Liver (tissue), 8 donors: ENCODE measurements at regions not wholly inside any gene's neighbourhood (a gene's known extent, or its start where the extent isn't known, plus 50 kb on each side); places are given as distances from the start of the nearest gene placed in this dataset.

Source experiments
- DNase-seq: peaks from one replicate; pipeline ENCODE4 v3.0.0-alpha.2; 2017; ENCODE audit warnings: low spot score
- H3K27ac ChIP-seq, 2 donors: one replicate each; pipeline ENCODE4 v1.7.0; 2013; ENCODE audit warnings: inconsistent platforms in 2 of 2, low read length in 2 of 2, control low read depth in 1 of 2, low read depth in 1 of 2, mild to moderate bottlenecking in 1 of 2
- H3K27me3 ChIP-seq, 4 donors: one replicate each; pipeline versions ENCODE4 v1.6.1 to v1.7.0; 2013; ENCODE audit warnings: low read length in 3 of 4, inconsistent platforms in 1 of 4, mild to moderate bottlenecking in 1 of 4, moderate library complexity in 1 of 4; ENCODE audit not compliant: control insufficient read depth in 4 of 4, insufficient read depth in 4 of 4
- H3K36me3 ChIP-seq, 4 donors: one replicate each; pipeline versions ENCODE4 v1.6.1 to v1.7.0; 2013; ENCODE audit warnings: low read length in 3 of 4, mild to moderate bottlenecking in 3 of 4, low read depth in 1 of 4, moderate library complexity in 1 of 4; ENCODE audit not compliant: control insufficient read depth in 4 of 4, insufficient read depth in 3 of 4
- H3K4me1 ChIP-seq, 4 donors: one replicate each; pipeline versions ENCODE4 v1.6.1 to v1.7.0; 2013; ENCODE audit warnings: low read length in 3 of 4, mild to moderate bottlenecking in 3 of 4, moderate library complexity in 1 of 4; ENCODE audit not compliant: control insufficient read depth in 4 of 4, insufficient read depth in 4 of 4
- H3K4me3 ChIP-seq, 3 donors: one replicate each; pipeline versions ENCODE4 v1.6.1 to v1.7.0; 2013; ENCODE audit warnings: low read length in 3 of 3, control low read depth in 1 of 3, low read depth in 1 of 3, mild to moderate bottlenecking in 1 of 3
- H3K9ac ChIP-seq, 2 donors: one replicate each; pipeline ENCODE4 v1.7.0; 2013; ENCODE audit warnings: low read length in 2 of 2, mild to moderate bottlenecking in 2 of 2, moderate library complexity in 2 of 2, control low read depth in 1 of 2, low read depth in 1 of 2
- H3K9me3 ChIP-seq, 4 donors: one replicate each; pipeline versions ENCODE4 v1.6.1 to v1.7.0; 2013; ENCODE audit warnings: low read length in 3 of 4; ENCODE audit not compliant: control insufficient read depth in 4 of 4
- EGR1 ChIP-seq, 2 donors: IDR thresholded peaks; 2 replicates each; pipeline ENCODE4 v1.6.1; 2016 to 2018; ENCODE audit warnings: antibody characterized with exemption in 2 of 2, low read depth in 2 of 2
- FOXA1 ChIP-seq: IDR thresholded peaks from 2 replicates; pipeline ENCODE4 v1.6.1; 2016; ENCODE audit warnings: antibody characterized with exemption
- FOXA2 ChIP-seq: IDR thresholded peaks from 2 replicates; pipeline ENCODE4 v1.6.1; 2016; ENCODE audit warnings: antibody characterized with exemption
- HNF4A ChIP-seq, 2 donors: conservative IDR thresholded peaks; 2 replicates each; pipeline ENCODE4 v1.6.1; 2016; ENCODE audit warnings: antibody characterized with exemption in 2 of 2, mild to moderate bottlenecking in 2 of 2
- RAD21 ChIP-seq, 2 donors: IDR thresholded peaks; 2 replicates each; pipeline ENCODE4 v1.6.1; 2016; ENCODE audit warnings: antibody characterized with exemption in 2 of 2, mild to moderate bottlenecking in 2 of 2
- RXRA ChIP-seq, 2 donors: IDR thresholded peaks; 2 replicates each; pipeline ENCODE4 v1.6.1; 2017 to 2018; ENCODE audit warnings: antibody characterized with exemption in 2 of 2, mild to moderate bottlenecking in 1 of 2
- SP1 ChIP-seq: IDR thresholded peaks from 2 replicates; pipeline ENCODE4 v1.6.1; 2018; ENCODE audit warnings: antibody characterized with exemption, mild to moderate bottlenecking
- TAF1 ChIP-seq: conservative IDR thresholded peaks from 2 replicates; pipeline ENCODE4 v1.6.1; 2016; ENCODE audit warnings: antibody characterized with exemption, mild to moderate bottlenecking
- YY1 ChIP-seq: IDR thresholded peaks from 2 replicates; pipeline ENCODE4 v1.6.1; 2016; ENCODE audit warnings: antibody characterized with exemption, mild to moderate bottlenecking
- WGBS: extraction: QIAGEN DNeasy Blood & Tissue Kit; methylation state at CpG from one replicate; pipeline ENCODE4 v1.1.7; 2013; 5-methylcytosine and 5-hydroxymethylcytosine counted together
- TF ChIP-seq, protein P1 (sequence below): IDR thresholded peaks from 2 replicates; pipeline ENCODE4 v1.6.1; 2016; ENCODE audit warnings: antibody characterized with exemption
- TF ChIP-seq, protein P2 (sequence below): IDR thresholded peaks from 2 replicates; pipeline ENCODE4 v1.6.1; 2016; ENCODE audit warnings: antibody characterized with exemption
- TF ChIP-seq, protein P3 (sequence below): IDR thresholded peaks from 2 replicates; pipeline ENCODE4 v1.6.1; 2016; ENCODE audit warnings: antibody characterized with exemption
- TF ChIP-seq, protein P4 (sequence below): IDR thresholded peaks from 2 replicates; pipeline ENCODE4 v1.6.1; 2016; ENCODE audit warnings: antibody characterized with exemption, mild to moderate bottlenecking
- TF ChIP-seq, protein P5 (sequence below): fragments of 150-350 bp; IDR thresholded peaks from 2 replicates; pipeline ENCODE4 v1.5.1; 2017; ENCODE audit warnings: improper control_type of control experiment, low read depth, low read length; ENCODE audit not compliant: missing input control
- donor health status: healthy.
- donor health status: healthy.
- donor health status: healthy.
- donor health status: healthy.
- donor health status: healthy.

DNA sequence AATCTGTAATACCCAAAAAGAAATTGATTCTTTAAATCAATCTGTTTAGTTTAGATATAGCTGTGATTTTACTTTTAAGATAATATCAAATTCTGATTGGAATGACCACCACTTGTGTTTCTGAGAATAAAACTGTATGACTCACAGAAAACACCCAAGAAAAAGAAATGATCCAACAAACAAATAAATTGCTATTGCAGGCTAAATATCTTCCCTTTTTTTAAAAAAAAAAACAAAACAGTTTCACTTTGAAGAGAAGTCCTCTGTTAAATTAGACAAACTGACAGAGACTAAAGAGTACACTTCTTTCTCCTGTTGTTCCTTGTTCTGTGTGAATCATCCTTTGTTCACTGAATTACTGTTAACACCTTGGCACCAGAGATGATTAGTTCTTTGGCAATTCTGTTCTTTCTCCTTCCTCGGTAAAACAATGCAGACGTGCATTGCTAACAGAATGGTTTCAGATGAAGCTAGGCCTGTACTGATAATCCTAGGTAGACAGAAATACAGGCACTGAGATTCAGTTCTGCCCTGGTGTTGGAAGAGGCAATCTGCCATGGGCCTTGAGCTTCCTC is 895.2 kb upstream of the CITED2 start:
- no peak overlapping the region for H3K27ac ChIP-seq
- no peak for TF ChIP-seq FOXA1
- TF ChIP-seq, protein P1, sequence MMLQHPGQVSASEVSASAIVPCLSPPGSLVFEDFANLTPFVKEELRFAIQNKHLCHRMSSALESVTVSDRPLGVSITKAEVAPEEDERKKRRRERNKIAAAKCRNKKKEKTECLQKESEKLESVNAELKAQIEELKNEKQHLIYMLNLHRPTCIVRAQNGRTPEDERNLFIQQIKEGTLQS = no peak
- TF ChIP-seq EGR1 (IDR thresholded peaks at IDR 0.05; ENCODE audit: low read depth in 2 of 2) = no peak
- TF ChIP-seq FOXA2 = no peak
- TF ChIP-seq, protein P2, sequence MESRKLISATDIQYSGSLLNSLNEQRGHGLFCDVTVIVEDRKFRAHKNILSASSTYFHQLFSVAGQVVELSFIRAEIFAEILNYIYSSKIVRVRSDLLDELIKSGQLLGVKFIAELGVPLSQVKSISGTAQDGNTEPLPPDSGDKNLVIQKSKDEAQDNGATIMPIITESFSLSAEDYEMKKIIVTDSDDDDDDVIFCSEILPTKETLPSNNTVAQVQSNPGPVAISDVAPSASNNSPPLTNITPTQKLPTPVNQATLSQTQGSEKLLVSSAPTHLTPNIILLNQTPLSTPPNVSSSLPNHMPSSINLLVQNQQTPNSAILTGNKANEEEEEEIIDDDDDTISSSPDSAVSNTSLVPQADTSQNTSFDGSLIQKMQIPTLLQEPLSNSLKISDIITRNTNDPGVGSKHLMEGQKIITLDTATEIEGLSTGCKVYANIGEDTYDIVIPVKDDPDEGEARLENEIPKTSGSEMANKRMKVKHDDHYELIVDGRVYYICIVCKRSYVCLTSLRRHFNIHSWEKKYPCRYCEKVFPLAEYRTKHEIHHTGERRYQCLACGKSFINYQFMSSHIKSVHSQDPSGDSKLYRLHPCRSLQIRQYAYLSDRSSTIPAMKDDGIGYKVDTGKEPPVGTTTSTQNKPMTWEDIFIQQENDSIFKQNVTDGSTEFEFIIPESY = no peak
- TF ChIP-seq RXRA (IDR thresholded peaks at IDR 0.05) = no peak
- no peak for TF ChIP-seq HNF4A (conservative IDR thresholded peaks at IDR 0.05)
- TF ChIP-seq RAD21 (IDR thresholded peaks at IDR 0.05) = no peak
- TF ChIP-seq SP1 = no peak
- TF ChIP-seq TAF1 = no peak
- no peak for TF ChIP-seq YY1
- TF ChIP-seq, protein P3, sequence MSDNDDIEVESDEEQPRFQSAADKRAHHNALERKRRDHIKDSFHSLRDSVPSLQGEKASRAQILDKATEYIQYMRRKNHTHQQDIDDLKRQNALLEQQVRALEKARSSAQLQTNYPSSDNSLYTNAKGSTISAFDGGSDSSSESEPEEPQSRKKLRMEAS = no peak
- TF ChIP-seq, protein P4, sequence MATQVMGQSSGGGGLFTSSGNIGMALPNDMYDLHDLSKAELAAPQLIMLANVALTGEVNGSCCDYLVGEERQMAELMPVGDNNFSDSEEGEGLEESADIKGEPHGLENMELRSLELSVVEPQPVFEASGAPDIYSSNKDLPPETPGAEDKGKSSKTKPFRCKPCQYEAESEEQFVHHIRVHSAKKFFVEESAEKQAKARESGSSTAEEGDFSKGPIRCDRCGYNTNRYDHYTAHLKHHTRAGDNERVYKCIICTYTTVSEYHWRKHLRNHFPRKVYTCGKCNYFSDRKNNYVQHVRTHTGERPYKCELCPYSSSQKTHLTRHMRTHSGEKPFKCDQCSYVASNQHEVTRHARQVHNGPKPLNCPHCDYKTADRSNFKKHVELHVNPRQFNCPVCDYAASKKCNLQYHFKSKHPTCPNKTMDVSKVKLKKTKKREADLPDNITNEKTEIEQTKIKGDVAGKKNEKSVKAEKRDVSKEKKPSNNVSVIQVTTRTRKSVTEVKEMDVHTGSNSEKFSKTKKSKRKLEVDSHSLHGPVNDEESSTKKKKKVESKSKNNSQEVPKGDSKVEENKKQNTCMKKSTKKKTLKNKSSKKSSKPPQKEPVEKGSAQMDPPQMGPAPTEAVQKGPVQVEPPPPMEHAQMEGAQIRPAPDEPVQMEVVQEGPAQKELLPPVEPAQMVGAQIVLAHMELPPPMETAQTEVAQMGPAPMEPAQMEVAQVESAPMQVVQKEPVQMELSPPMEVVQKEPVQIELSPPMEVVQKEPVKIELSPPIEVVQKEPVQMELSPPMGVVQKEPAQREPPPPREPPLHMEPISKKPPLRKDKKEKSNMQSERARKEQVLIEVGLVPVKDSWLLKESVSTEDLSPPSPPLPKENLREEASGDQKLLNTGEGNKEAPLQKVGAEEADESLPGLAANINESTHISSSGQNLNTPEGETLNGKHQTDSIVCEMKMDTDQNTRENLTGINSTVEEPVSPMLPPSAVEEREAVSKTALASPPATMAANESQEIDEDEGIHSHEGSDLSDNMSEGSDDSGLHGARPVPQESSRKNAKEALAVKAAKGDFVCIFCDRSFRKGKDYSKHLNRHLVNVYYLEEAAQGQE = no peak
- TF ChIP-seq, protein P5, sequence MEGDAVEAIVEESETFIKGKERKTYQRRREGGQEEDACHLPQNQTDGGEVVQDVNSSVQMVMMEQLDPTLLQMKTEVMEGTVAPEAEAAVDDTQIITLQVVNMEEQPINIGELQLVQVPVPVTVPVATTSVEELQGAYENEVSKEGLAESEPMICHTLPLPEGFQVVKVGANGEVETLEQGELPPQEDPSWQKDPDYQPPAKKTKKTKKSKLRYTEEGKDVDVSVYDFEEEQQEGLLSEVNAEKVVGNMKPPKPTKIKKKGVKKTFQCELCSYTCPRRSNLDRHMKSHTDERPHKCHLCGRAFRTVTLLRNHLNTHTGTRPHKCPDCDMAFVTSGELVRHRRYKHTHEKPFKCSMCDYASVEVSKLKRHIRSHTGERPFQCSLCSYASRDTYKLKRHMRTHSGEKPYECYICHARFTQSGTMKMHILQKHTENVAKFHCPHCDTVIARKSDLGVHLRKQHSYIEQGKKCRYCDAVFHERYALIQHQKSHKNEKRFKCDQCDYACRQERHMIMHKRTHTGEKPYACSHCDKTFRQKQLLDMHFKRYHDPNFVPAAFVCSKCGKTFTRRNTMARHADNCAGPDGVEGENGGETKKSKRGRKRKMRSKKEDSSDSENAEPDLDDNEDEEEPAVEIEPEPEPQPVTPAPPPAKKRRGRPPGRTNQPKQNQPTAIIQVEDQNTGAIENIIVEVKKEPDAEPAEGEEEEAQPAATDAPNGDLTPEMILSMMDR = no peak
- no peak for DNase-seq
- H3K9ac ChIP-seq = no peak overlapping the region
- H3K36me3 ChIP-seq = no peaks in the 10 kb centered on the region
- H3K27me3 ChIP-seq = no peaks in the 10 kb centered on the region
- H3K9me3 ChIP-seq = no peaks in the 10 kb centered on the region
- H3K4me3 ChIP-seq = no peak overlapping the region
- no peaks in the 10 kb centered on the region for H3K4me1 ChIP-seq
- WGBS = 81% methylated on average over 2 of the region's 2 CpGs

DNA sequence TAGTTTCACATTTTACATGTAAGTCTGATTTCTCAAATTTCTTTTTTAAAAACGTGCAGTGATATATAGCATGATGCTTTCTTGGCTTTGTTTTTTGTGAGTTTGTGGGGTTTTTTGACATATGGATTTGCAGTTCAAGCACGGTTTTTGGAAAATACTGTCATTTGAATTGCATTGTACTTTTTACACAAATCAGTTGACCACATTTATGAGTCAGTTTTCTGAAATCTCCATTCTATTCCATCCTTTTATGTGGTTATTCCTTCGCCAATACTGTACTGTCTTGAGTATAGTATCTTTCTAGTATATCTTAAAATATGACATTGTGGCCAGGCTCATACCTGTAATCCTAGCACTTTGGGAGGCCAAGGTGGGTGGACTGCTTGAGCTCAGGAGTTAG is 890.0 kb upstream of the CITED2 start:
- no peaks in the 10 kb centered on the region for H3K27me3 ChIP-seq
- H3K27ac ChIP-seq = no peak overlapping the region
- H3K9ac ChIP-seq = no peak overlapping the region
- H3K4me1 ChIP-seq = no peaks in the 10 kb centered on the region
- H3K4me3 ChIP-seq = no peak overlapping the region
- no peaks in the 10 kb centered on the region for H3K36me3 ChIP-seq
- no peak for DNase-seq
- H3K9me3 ChIP-seq = no peaks in the 10 kb centered on the region
- WGBS = 88% methylated on average over 3 of the region's 3 CpGs
- TF ChIP-seq, protein P4 = no peak
- TF ChIP-seq FOXA2 = no peak
- TF ChIP-seq EGR1 (IDR thresholded peaks at IDR 0.05; ENCODE audit: low read depth in 2 of 2) = no peak
- TF ChIP-seq TAF1 = no peak
- TF ChIP-seq, protein P3 = no peak
- TF ChIP-seq, protein P1 = no peak
- no peak for TF ChIP-seq HNF4A (conservative IDR thresholded peaks at IDR 0.05)
- TF ChIP-seq SP1 = no peak
- TF ChIP-seq, protein P2 = no peak
- no peak for TF ChIP-seq YY1
